ENCODE measurements at regions not wholly inside any gene's neighbourhood (a gene's known extent, or its start where the extent isn't known, plus 50 kb on each side); places are given as distances from the start of the nearest gene placed in this dataset.

GRCh38 chr9:17894501-17895160 lies 315.8 kb downstream of the SH3GL2 start:
- no peak for DNase-seq

GRCh38 chr9:17900606-17901005 lies 321.7 kb downstream of the SH3GL2 start:
- no peak for DNase-seq

GRCh38 chr9:17905366-17905765 lies 326.5 kb downstream of the SH3GL2 start:
- DNase-seq = no peak

GRCh38 chr9:17905781-17906175 lies 326.9 kb downstream of the SH3GL2 start:
- DNase-seq = no peak

- peak; percentile 41 for DNase-seq
Measured at GRCh38 chr9:17906176-17906840, 327.4 kb downstream of the SH3GL2 start.

- DNase-seq = no peak
Measured at GRCh38 chr9:17906841-17907778, 328.2 kb downstream of the SH3GL2 start.

- no peak for DNase-seq
Measured at GRCh38 chr9:17907779-17908508, 329.1 kb downstream of the SH3GL2 start.

- DNase-seq = no peak
Measured at GRCh38 chr9:17926246-17926645, 347.4 kb downstream of the SH3GL2 start.

GRCh38 chr9:17927616-17928015 lies 348.8 kb downstream of the SH3GL2 start:
- DNase-seq = no peak

GRCh38 chr9:17928228-17928627 lies 349.4 kb downstream of the SH3GL2 start:
- no peak for DNase-seq

- DNase-seq = no peak
Measured at GRCh38 chr9:17928768-17929167, 349.9 kb downstream of the SH3GL2 start.

GRCh38 chr9:17929506-17929905 lies 350.6 kb downstream of the SH3GL2 start:
- DNase-seq = no peak

GRCh38 chr9:17930071-17930470 lies 351.2 kb downstream of the SH3GL2 start:
- no peak for DNase-seq

- DNase-seq = no peak
Measured at GRCh38 chr9:17936365-17936764, 357.5 kb downstream of the SH3GL2 start.

- no peak for DNase-seq
Measured at GRCh38 chr9:17938035-17938655, 359.3 kb downstream of the SH3GL2 start.

GRCh38 chr9:17942498-17942897 lies 363.6 kb downstream of the SH3GL2 start:
- peak; percentile 72 for DNase-seq

- no peak for DNase-seq
Measured at GRCh38 chr9:17955409-17955808, 376.5 kb downstream of the SH3GL2 start.

GRCh38 chr9:17958363-17958762 lies 379.5 kb downstream of the SH3GL2 start:
- no peak for DNase-seq

GRCh38 chr9:17962747-17963146 lies 383.9 kb downstream of the SH3GL2 start:
- no peak for DNase-seq

- no peak for DNase-seq
Measured at GRCh38 chr9:17963498-17963897, 384.6 kb downstream of the SH3GL2 start.

- no peak for DNase-seq
Measured at GRCh38 chr9:17967731-17968130, 388.9 kb downstream of the SH3GL2 start.

GRCh38 chr9:17969232-17969631 lies 390.4 kb downstream of the SH3GL2 start:
- DNase-seq = no peak

Measured in NCI-H1105 treated with DMSO at 0.1 percent for 48 hours (cell line).